Hematopoietic multipotent progenitor cell treated with erythropoietin and hydrocortisone succinate and interleukin-3 and kit ligand, for 6 days (in vitro differentiated cells): ENCODE measurements at regions not wholly inside any gene's neighbourhood (a gene's known extent, or its start where the extent isn't known, plus 50 kb on each side); places are given as distances from the start of the nearest gene placed in this dataset.

Source experiments
- DNase-seq: peaks from one replicate; pipeline ENCODE4 v3.0.0-alpha.2; 2015

DNA sequence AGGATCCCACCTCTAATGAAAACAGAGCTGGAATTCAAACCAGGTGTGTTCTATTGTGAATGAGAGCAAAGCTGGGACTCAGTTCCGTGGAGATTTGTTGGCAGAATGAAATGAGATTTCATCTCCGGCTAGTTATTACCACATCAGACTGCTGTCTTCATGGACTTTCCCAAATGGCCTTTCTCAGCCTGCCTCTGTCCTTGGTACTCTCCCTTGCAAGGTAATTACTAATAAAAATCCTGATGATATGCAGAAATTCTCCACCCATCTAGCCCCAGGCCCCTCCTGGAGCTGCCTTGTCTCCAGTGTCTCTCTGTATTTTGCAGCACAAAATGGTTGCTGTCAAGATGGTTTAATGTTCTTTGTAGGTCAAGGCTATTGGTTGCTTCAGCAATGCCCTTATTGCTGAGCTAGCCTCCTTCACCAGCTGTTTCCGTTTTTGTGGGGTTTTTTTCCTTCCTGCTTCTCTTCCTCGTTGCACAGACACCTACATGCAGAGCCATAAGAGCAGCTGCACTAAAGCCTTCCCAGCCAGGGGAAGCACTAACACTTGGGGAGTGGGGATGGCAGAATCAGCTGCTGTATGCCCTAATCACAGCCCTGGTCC lies 185.0 kb upstream of the GHITM start:
- no peak for DNase-seq

GRCh38 chr10:83955406-83955805 lies 183.9 kb upstream of the GHITM start:
- DNase-seq = no peak

GRCh38 chr10:83957168-83957947 lies 182.0 kb upstream of the GHITM start:
- DNase-seq = no peak

DNA sequence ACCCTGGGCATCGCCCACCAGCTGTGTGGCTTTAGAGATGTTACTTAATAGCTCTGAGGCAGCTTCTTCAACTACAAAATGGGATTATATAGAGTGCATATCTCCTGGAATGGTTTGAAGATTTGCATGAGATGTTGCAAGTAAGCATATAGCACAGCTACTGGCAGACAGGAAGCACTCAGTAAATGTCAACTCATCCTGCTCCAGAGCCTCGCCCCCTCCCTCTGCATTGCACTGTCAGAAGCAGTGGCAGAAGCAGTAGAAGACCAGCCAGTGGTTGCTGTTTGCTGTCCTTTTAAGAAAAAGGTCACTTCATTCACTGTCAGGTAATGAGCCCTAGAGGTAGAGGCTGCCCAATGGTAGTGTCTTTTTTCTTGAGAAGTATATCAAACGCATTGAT lies 180.0 kb upstream of the GHITM start:
- peak; percentile 5 for DNase-seq

- no peak for DNase-seq
Observed at GRCh38 chr10:83960125-83960524, 179.2 kb upstream of the GHITM start.

- DNase-seq = no peak
Observed at GRCh38 chr10:83961620-83962019, 177.7 kb upstream of the GHITM start.

DNA sequence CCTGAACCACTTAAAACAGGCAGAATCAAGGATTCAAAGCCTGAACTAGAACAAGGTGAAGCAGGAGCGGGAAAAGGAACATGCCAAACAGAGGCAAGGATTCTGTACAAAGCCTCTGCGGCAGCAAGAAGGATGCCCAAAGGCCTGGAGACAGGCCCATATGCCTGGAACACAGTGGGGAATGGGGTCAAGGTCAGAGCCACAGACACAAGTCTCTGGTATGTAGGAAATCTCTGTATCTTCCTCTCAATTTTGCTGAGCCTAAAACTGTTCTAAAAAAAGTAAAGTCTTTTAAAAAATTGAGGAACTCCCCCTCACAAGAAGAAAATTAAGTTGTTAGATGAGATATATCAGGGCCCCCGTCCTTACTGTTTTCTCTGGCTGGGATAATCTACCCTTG lies 175.9 kb upstream of the GHITM start:
- DNase-seq = no peak

DNA sequence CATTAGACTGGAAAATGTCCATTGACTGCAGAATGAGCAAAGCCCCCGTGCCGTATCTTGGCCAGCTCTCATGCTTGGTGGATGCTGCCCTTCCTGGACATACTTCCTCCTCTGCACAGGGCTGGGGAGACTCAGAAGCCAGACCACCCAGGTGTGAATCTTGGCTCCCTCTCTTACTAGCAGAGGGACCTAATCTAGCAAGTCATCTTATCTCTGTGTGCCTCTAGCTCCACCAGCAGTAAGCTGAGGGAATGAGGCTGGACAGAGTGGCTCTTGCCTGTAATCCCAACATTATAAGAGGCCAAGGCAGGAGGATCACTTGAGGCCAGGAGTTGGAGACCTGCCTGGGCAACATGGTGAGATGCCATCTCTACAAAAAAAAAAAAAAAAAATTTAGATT lies 173.8 kb upstream of the GHITM start:
- no peak for DNase-seq

DNA sequence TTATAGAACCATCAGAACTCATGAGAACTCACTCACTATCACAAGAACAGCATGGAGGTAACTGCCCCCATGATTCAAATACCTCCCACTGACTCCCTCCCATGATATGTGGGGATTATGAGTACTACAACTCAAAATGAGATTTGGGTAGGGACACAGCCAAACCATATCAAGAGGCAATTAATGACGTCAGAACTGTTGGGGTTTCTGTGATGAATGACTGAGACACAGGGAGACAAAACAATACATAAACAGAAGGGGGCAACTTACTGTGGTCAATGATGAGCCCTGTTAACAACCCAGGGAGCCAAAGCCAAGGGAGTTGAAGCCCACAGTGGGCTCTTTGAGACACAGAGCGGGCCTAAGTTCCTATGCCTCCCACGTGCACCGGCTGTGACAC lies 171.3 kb upstream of the GHITM start:
- DNase-seq = no peak

DNA sequence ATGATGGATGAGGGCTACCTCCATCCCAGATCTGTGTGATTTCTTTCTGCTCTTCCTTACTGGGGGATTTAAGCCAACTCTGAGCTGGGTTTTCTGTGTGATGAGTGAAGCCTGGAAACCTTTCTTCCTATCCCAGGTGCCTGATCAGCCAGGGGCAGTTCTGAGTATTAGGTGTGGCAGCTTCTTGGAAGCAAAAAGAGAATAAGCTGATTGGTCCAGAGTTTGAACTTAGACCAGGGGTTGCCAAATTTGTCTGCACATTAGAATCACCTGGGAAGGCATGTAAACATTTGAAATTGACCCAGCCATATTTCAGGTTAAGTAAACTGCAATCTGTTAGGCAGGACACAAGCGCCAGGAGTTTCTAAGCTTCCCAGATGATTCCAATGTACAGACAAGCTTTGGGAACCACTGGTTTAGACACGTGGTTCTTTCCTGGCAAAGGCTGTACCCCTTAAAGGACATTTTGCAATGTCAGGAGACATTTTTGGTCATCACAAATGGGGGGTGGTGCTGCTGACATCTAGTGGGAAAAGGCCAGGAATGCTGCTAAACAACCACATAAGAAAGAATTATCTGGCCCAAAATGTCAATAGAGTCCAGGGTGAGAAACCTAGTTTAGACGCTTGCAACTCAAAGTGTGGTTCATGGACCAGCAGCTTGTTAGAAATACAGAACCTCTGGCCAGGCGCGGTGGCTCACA lies 160.5 kb upstream of the GHITM start:
- no peak for DNase-seq

GRCh38 chr10:83982812-83983211 lies 156.5 kb upstream of the GHITM start:
- DNase-seq = no peak

- DNase-seq = no peak
Observed at GRCh38 chr10:83983578-83984255, 155.6 kb upstream of the GHITM start.

DNA sequence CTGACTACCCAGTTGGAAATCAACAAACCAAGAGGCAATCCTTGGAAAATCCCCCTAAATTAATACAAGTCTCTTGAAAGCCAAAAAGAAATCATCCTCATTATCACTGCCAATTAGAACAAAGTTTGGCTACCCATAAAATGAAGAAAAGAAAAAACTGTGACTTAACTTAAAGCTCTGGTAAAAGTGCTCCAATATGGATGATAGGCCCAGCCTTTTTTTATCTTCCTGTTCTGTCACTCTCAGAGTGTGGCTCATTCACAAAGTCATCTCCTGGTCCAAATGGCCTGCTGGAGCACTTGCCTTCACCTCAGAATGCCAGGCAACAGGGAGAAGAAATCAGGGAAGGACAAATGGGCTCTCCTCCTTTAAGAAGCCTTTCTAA lies 155.1 kb upstream of the GHITM start:
- DNase-seq = no peak

DNA sequence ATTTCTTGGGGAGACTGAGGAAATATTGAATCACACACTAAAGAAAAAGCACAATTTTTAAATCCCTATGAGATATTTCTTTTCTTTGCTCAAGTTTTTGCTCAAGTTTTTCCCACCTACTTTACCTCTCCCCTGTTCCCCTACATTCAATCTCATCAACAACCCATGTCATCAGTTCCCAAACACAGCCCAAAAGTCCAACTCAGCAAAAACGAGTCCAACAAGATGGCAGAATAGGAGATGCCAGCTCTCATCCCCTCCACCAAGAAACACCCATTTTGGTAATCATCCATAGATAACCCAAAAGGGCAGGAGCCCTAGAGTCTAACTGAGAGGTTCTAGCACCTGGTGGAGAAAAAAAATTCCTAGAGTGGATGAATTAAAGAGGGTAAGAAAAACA lies 152.5 kb upstream of the GHITM start:
- no peak for DNase-seq

DNA sequence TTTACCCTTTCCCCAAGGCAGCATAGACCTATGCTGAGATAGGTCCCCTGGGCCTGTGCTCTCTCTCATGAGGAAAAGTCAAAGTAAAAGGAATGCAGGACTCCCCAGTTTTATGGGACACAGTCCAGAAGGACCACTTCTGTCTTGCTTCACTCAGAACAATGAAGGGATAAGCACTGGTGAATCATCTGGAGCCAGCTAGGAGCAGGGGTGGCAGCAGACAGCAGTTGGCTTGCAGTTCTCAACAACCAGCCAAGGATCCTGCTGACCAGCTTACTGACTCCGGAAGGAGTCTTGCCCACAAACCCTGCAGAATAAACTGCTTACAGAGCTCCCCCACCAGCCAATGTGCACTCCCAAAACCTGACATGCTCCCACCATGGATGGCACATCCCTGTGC lies 152.1 kb upstream of the GHITM start:
- DNase-seq = no peak

- DNase-seq = no peak
Observed at GRCh38 chr10:83988435-83988834, 150.9 kb upstream of the GHITM start.

- peak; percentile 1 for DNase-seq
Observed at GRCh38 chr10:83990126-83990525, 149.2 kb upstream of the GHITM start.

DNA sequence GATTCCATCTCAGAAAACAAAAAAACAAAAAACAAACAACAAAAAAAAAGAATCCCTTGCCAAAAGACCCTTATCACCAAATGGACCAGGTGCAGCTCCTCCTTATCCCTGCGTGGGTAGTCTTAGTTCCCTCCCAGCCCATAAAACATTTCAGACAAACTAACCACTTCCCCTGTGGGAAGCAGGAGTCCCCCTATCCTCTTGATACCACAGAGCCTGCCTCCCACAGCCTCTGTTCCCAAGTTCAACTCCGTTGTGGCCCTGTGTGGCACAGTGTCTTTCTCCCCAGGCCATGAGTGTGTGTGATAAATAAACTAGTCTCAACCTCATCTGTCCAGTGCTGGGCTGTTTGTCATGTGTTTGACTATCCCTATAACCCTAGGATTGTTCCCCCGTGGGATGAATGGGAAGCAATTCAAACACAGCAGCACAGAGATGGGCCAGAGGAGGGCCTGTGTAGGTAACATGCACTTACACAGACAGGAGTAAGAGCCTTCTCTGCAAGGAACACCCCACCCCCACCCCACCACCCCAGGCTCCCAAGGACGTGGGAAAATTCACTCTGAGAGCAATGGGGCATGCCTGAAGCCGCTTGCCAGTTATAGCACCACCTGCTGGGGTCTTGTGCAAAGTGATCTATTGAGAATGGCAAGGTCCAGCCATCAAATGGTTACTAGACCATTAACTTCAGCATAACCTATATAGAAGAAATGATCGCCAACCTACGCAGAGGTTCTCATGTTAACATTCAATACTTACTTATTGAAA lies 147.1 kb upstream of the GHITM start:
- DNase-seq = peak; percentile 50

DNA sequence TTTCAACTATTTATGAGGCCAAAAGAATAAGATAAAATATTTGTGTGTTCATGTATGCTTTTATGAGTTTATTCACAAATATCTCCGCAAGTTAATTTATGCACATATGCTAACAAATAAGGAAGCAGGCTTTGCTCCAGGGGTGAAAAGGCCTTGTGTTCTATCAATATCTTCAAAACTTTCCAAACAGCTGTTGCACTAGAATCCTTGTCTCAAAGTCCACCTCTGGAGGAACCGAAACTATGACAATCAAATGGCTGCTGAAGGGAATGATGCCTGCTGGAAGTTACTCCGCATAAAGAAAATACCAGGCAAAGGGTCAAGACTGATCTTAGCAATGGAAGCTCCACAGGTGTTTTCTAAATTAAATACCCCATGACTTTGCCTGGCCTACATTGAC lies 145.0 kb upstream of the GHITM start:
- DNase-seq = no peak

- DNase-seq = no peak
Observed at GRCh38 chr10:83995738-83996331, 143.5 kb upstream of the GHITM start.

- DNase-seq = no peak
Observed at GRCh38 chr10:84004221-84004620, 135.1 kb upstream of the GHITM start.

DNA sequence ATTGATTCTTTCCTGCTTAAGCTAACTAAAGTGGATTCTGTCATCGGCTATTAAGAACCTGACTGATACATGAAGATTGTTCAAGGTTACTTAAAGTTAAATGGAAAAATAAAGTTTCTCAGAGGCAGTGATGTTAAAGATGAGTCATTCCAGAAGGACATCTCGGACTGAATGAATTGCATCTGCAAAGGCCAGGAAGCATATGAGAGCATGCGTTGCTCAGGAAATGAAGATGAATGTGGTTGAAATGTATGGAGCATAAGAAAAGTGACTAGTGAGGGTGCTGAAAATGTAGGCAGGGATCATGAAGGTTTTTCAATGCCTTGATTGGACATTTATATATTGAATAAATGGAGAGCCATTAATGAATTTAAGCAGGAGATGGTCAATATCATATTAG lies 133.9 kb upstream of the GHITM start:
- DNase-seq = no peak

GRCh38 chr10:84007482-84007881 lies 131.8 kb upstream of the GHITM start:
- no peak for DNase-seq
